HL-60 (cell line): ENCODE measurements at regions not wholly inside any gene's neighbourhood (a gene's known extent, or its start where the extent isn't known, plus 50 kb on each side); places are given as distances from the start of the nearest gene placed in this dataset.

Experiments
- DNase-seq, 2 experiments: peaks; one replicate each; pipeline ENCODE4 v3.0.0-alpha.2; 2010 to 2020; ENCODE audit warnings: low read depth in 1 of 2, low spot score in 1 of 2
- H3K27ac ChIP-seq: fragments of 250-450 bp; sonication (Bioruptor Pico); replicated peaks from 2 replicates; pipeline ENCODE4 v1.5.1; 2020; ENCODE audit warnings: mild to moderate bottlenecking, moderate library complexity
- H3K27me3 ChIP-seq: fragments of 250-450 bp; sonication (Bioruptor Pico); 2 replicates; pipeline ENCODE4 v1.5.1; 2021; ENCODE audit warnings: mild to moderate bottlenecking, moderate library complexity; ENCODE audit not compliant: insufficient read depth, poor library complexity, severe bottlenecking
- H3K4me3 ChIP-seq: replicated peaks from 2 replicates; pipeline ENCODE4 v1.5.1; 2011; ENCODE audit warnings: mild to moderate bottlenecking, control low read depth, low read length; ENCODE audit not compliant: insufficient read depth
- GABPA ChIP-seq: IDR thresholded peaks from 2 replicates; pipeline ENCODE4 v1.6.1; 2012; ENCODE audit warnings: low read depth
- POLR2AphosphoS5 ChIP-seq: IDR thresholded peaks from 2 replicates; pipeline ENCODE4 v1.6.1; 2012; ENCODE audit warnings: low read depth
- SPI1 ChIP-seq: IDR thresholded peaks from 2 replicates; pipeline ENCODE4 v1.6.1; 2012; ENCODE audit warnings: low read depth, mild to moderate bottlenecking, borderline replicate concordance
- TF ChIP-seq, protein P1 (sequence below): IDR thresholded peaks from 2 replicates; pipeline ENCODE4 v1.6.1; 2012; ENCODE audit warnings: low read depth; ENCODE audit not compliant: insufficient replicate concordance
- TF ChIP-seq, protein P2 (sequence below): IDR thresholded peaks from one replicate; pipeline ENCODE4 v1.5.1; 2011; ENCODE audit warnings: low read length, control low read depth, inconsistent platforms; ENCODE audit not compliant: insufficient read depth

DNA sequence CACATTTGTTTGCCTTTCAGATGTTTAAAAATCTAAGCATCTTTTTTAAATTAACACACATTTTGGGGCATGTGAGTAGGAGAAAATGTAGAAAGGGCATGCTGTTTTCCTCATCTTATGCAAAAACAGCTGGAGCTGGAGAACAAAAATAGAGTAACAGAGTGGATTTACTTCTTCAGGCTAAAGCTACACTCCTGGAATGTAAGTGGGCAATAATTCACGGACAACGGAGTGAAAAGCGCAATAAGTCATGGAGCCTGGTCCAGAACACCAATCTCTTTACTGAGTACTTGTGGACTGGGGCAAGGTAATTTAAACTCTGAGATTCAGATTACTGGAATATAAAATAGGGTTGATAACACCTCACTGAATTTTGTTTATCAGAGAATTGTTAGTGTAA lies 1018.8 kb upstream of the HS3ST1 start:
- TF ChIP-seq, protein P1, sequence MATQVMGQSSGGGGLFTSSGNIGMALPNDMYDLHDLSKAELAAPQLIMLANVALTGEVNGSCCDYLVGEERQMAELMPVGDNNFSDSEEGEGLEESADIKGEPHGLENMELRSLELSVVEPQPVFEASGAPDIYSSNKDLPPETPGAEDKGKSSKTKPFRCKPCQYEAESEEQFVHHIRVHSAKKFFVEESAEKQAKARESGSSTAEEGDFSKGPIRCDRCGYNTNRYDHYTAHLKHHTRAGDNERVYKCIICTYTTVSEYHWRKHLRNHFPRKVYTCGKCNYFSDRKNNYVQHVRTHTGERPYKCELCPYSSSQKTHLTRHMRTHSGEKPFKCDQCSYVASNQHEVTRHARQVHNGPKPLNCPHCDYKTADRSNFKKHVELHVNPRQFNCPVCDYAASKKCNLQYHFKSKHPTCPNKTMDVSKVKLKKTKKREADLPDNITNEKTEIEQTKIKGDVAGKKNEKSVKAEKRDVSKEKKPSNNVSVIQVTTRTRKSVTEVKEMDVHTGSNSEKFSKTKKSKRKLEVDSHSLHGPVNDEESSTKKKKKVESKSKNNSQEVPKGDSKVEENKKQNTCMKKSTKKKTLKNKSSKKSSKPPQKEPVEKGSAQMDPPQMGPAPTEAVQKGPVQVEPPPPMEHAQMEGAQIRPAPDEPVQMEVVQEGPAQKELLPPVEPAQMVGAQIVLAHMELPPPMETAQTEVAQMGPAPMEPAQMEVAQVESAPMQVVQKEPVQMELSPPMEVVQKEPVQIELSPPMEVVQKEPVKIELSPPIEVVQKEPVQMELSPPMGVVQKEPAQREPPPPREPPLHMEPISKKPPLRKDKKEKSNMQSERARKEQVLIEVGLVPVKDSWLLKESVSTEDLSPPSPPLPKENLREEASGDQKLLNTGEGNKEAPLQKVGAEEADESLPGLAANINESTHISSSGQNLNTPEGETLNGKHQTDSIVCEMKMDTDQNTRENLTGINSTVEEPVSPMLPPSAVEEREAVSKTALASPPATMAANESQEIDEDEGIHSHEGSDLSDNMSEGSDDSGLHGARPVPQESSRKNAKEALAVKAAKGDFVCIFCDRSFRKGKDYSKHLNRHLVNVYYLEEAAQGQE = no peak
- TF ChIP-seq SPI1 (no peak), GABPA (no peak), POLR2AphosphoS5 (no peak)
- TF ChIP-seq, protein P2, sequence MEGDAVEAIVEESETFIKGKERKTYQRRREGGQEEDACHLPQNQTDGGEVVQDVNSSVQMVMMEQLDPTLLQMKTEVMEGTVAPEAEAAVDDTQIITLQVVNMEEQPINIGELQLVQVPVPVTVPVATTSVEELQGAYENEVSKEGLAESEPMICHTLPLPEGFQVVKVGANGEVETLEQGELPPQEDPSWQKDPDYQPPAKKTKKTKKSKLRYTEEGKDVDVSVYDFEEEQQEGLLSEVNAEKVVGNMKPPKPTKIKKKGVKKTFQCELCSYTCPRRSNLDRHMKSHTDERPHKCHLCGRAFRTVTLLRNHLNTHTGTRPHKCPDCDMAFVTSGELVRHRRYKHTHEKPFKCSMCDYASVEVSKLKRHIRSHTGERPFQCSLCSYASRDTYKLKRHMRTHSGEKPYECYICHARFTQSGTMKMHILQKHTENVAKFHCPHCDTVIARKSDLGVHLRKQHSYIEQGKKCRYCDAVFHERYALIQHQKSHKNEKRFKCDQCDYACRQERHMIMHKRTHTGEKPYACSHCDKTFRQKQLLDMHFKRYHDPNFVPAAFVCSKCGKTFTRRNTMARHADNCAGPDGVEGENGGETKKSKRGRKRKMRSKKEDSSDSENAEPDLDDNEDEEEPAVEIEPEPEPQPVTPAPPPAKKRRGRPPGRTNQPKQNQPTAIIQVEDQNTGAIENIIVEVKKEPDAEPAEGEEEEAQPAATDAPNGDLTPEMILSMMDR = no peak
- Histone ChIP-seq H3K27me3 (no peaks in the 10 kb centered on the region), H3K27ac (no peak overlapping the region), H3K4me3 (no peak overlapping the region)
- DNase-seq = no peak

DNA sequence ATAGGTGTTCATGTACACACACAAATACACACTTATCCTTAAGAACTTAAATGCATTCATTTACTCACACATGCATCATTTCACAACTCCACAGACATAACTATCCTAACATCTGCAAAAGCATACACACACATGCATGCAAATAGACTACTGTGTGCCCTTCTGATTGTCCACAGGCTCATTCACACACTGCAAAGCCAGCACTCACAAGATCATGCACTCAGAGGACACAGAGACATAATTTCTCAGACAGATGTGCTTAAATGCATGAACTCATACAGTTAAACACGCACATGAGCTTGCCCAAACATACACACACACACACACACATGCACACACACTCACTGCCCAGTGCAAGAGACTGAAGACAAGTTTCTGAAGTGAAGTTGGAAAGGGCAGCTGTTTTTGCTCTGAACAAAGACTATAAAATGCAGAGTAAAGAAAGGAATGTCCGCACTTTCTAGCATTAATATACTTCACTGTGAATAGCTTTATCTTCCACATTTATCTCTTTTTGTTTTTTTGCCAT lies 1018.0 kb upstream of the HS3ST1 start:
- Histone ChIP-seq H3K27me3 (no peaks in the 10 kb centered on the region), H3K27ac (no peak overlapping the region), H3K4me3 (no peak overlapping the region)
- DNase-seq = no peak
- TF ChIP-seq, protein P1 = no peak
- TF ChIP-seq SPI1 (no peak), POLR2AphosphoS5 (no peak), GABPA (no peak)

DNA sequence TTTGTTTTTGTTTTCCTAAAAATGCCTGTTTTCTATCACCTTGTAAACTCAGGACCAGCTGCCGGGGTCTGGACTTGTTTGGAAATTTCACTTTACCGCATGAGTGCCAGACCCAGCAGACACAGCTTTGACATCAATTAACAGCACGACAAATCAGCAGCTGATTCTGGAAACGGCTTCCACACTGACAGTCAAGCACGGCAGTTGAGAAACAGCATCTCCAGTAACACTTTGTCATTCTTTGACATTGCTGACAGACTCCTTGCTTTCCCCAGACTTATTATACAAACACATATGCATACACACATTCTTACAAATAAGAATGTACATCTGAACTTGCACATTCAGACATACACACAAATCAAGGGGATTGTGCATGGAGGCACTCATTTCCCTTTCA lies 1017.6 kb upstream of the HS3ST1 start:
- TF ChIP-seq SPI1 = no peak
- no peak for TF ChIP-seq POLR2AphosphoS5
- TF ChIP-seq, protein P2 = no peak
- no peak for TF ChIP-seq GABPA
- Histone ChIP-seq H3K4me3 (no peak overlapping the region), H3K27me3 (no peaks in the 10 kb centered on the region), H3K27ac (no peak overlapping the region)
- DNase-seq = no peak

DNA sequence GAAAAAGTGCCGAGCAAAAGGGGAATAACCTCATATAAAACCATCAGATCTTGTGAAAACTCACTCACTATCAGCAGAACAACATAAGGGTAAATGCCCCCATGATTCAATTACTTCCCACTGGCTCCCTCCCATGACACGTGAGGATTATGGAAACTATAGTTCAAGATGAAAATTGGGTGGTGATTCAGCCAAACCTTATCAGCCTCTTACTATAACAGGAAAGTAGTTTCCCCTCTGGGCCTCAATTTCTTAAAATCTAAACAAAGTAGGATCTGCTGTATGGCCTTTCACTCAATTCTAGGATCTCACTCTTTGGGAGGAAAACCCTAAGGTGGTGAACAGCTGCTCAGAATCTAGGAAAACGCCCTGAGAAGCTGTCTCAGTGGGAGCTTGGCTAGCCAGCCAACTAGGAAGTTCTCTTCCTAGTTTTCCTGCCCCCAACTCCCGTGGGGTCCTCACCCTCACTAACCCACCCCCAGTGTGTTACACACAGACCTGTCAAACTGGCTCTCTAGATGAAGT lies 1017.1 kb upstream of the HS3ST1 start:
- Histone ChIP-seq H3K4me3 (no peak overlapping the region), H3K27me3 (no peaks in the 10 kb centered on the region), H3K27ac (no peak overlapping the region)
- DNase-seq = no peak
- TF ChIP-seq SPI1 = no peak
- TF ChIP-seq, protein P2 = no peak
- TF ChIP-seq POLR2AphosphoS5 = no peak
- TF ChIP-seq, protein P1 = no peak
- no peak for TF ChIP-seq GABPA
